ENCODE measurements at regions not wholly inside any gene's neighbourhood (a gene's known extent, or its start where the extent isn't known, plus 50 kb on each side); places are given as distances from the start of the nearest gene placed in this dataset.

- Histone ChIP-seq H3K4me2 (ENCODE audit: low read length) (no peak overlapping the region), H3K9ac (ENCODE audit: low read length) (no peak overlapping the region), H3K4me1 (ENCODE audit: control insufficient read depth in 1 of 2, insufficient read depth in 2 of 2, low read length in 2 of 2) (no peaks in the 10 kb centered on the region), H3K36me3 (ENCODE audit: control insufficient read depth in 1 of 2, insufficient read depth in 2 of 2, low read length in 2 of 2) (no peaks in the 10 kb centered on the region), H3K79me2 (ENCODE audit: insufficient read depth, low read length) (no peaks in the 10 kb centered on the region), H4K20me1 (ENCODE audit: insufficient read depth) (no peaks in the 10 kb centered on the region), H3K9me3 (ENCODE audit: control insufficient read depth in 1 of 2, insufficient read depth in 1 of 2, low read depth in 1 of 2, low read length in 2 of 2) (peaks cover 3 to 32% of the 10 kb centered on the region in 2 experiments; a peak in 2 of 4 replicates), H3K4me3 (replicated peaks in 1 of 2; ENCODE audit: low read depth in 1 of 2, low read length in 2 of 2) (no peak overlapping the region), H2AFZ (ENCODE audit: low read depth, low read length, poor library complexity, severe bottlenecking) (no peak overlapping the region), H3K27ac (ENCODE audit: low read depth, low read length) (no peak overlapping the region), H3K27me3 (ENCODE audit: insufficient read depth, low read length) (no peaks in the 10 kb centered on the region), H3K9me2 (ENCODE audit: insufficient read depth) (no peaks in the 10 kb centered on the region)
- ChIA-PET POLR2A (no interaction called here), RAD21 (ENCODE audit: low non-redundant PET in 1 of 2, low total read pairs in 2 of 2, uncharacterized antibody in 2 of 2, unreplicated experiment in 2 of 2) (no interaction called here), CTCF (no interaction called here)
- ATAC-seq (no peak), DNase-seq (ENCODE audit: low read depth, low spot score) (no peak)
- no TSS peak for BruUV-seq (replicated peaks)
- TF ChIP-seq CTCF (IDR thresholded peaks at IDR 0.05 in 2 of 3, conservative IDR thresholded peaks at IDR 0.05 in 1 of 3; ENCODE audit: borderline replicate concordance in 1 of 3, insufficient read depth in 1 of 3, low read depth in 2 of 3, low read length in 2 of 3) (no peak), CBX3 (IDR thresholded peaks at IDR 0.05; ENCODE audit: low read depth) (no peak), SIN3A (IDR thresholded peaks at IDR 0.05; ENCODE audit: low read depth) (no peak), CEBPB (IDR thresholded peaks at IDR 0.05; ENCODE audit: low read depth) (no peak), TCF7L2 (IDR thresholded peaks at IDR 0.05; ENCODE audit: borderline replicate concordance, extremely low read depth, insufficient read depth, insufficient read length) (no peak), ELF1 (IDR thresholded peaks at IDR 0.05; ENCODE audit: borderline replicate concordance, low read depth) (no peak), ZFX (IDR thresholded peaks at IDR 0.05) (no peak), EZH2 (IDR thresholded peaks at IDR 0.05) (no peak), ATF3 (IDR thresholded peaks at IDR 0.05) (no peak), ZNF274 (IDR thresholded peaks at IDR 0.05; ENCODE audit: low read depth, low read length) (no peak), JUND (IDR thresholded peaks at IDR 0.05) (no peak), MAX (IDR thresholded peaks at IDR 0.05) (no peak), FOSL1 (IDR thresholded peaks at IDR 0.05; ENCODE audit: low read depth) (no peak), POLR2AphosphoS5 (IDR thresholded peaks at IDR 0.05; ENCODE audit: low read depth, low read length) (no peak), EGR1 (IDR thresholded peaks at IDR 0.05; ENCODE audit: low read depth) (no peak), SP1 (IDR thresholded peaks at IDR 0.05; ENCODE audit: low read depth) (no peak)
- intact Hi-C loops (cut with micrococcal nuclease): no loop called here
These were observed 113.9 kb downstream of the TUBA3C start for GRCh38 chr13:19067767-19068166.

Data from HCT116 (cell line).